ENCODE measurements at regions not wholly inside any gene's neighbourhood (a gene's known extent, or its start where the extent isn't known, plus 50 kb on each side); places are given as distances from the start of the nearest gene placed in this dataset.

GRCh38 chr11:104799251-104799650, 99.0 kb downstream of the CASP12 start:
- TF ChIP-seq POLR2A (IDR thresholded peaks at IDR 0.05; ENCODE audit: low read length), result no peak
- no peak for TF ChIP-seq GATA1 (IDR thresholded peaks at IDR 0.05; ENCODE audit: low read depth, low read length)
